ENCODE measurements at regions not wholly inside any gene's neighbourhood (a gene's known extent, or its start where the extent isn't known, plus 50 kb on each side); places are given as distances from the start of the nearest gene placed in this dataset.

GRCh38 chr2:18819566-18819965 is 230.2 kb upstream of the NT5C1B start:
- Histone ChIP-seq H3K27ac (ENCODE audit: low read depth, low read length) (no peak overlapping the region), H4K20me1 (ENCODE audit: control insufficient read depth, insufficient read depth, low read depth, low read length) (no peaks in the 10 kb centered on the region), H3K4me2 (ENCODE audit: low read length) (no peak overlapping the region), H3K4me3 (ENCODE audit: low read length) (no peak overlapping the region), H3K27me3 (ENCODE audit: control insufficient read depth, low read length) (no peaks in the 10 kb centered on the region), H3F3A (ENCODE audit: control insufficient read depth, insufficient read depth) (no peaks in the 10 kb centered on the region), H3K4me1 (ENCODE audit: control insufficient read depth, low read length) (no peaks in the 10 kb centered on the region), H3K9me2 (replicated peaks; ENCODE audit: control insufficient read depth, low read length) (no peaks in the 10 kb centered on the region), H3K79me2 (ENCODE audit: control insufficient read depth, low read length) (no peaks in the 10 kb centered on the region), H3K9me3 (ENCODE audit: control insufficient read depth, insufficient read depth, low read length) (no peaks in the 10 kb centered on the region), H3K36me3 (ENCODE audit: control insufficient read depth, low read length) (no peaks in the 10 kb centered on the region)
- no peak for TF ChIP-seq CTCF (IDR thresholded peaks at IDR 0.05; ENCODE audit: low read depth, low read length, poor library complexity, severe bottlenecking)
- no peak for TF ChIP-seq EZH2phosphoT487 (IDR thresholded peaks at IDR 0.05; ENCODE audit: borderline replicate concordance, low read length)

GRCh38 chr2:18814387-18814786 is 225.0 kb upstream of the NT5C1B start:
- Histone ChIP-seq H3K27ac (ENCODE audit: low read depth, low read length) (no peak overlapping the region), H3K36me3 (ENCODE audit: control insufficient read depth, low read length) (no peaks in the 10 kb centered on the region), H3K79me2 (ENCODE audit: control insufficient read depth, low read length) (no peaks in the 10 kb centered on the region), H3K4me1 (ENCODE audit: control insufficient read depth, low read length) (no peaks in the 10 kb centered on the region), H3K9me3 (ENCODE audit: control insufficient read depth, insufficient read depth, low read length) (no peaks in the 10 kb centered on the region), H3K27me3 (ENCODE audit: control insufficient read depth, low read length) (no peaks in the 10 kb centered on the region), H3K4me3 (ENCODE audit: low read length) (no peak overlapping the region), H3K9me2 (replicated peaks; ENCODE audit: control insufficient read depth, low read length) (no peaks in the 10 kb centered on the region), H3K4me2 (ENCODE audit: low read length) (no peak overlapping the region), H4K20me1 (ENCODE audit: control insufficient read depth, insufficient read depth, low read depth, low read length) (no peaks in the 10 kb centered on the region), H3F3A (ENCODE audit: control insufficient read depth, insufficient read depth) (no peaks in the 10 kb centered on the region)
- TF ChIP-seq EZH2phosphoT487 (IDR thresholded peaks at IDR 0.05; ENCODE audit: borderline replicate concordance, low read length) (no peak), CTCF (IDR thresholded peaks at IDR 0.05; ENCODE audit: low read depth, low read length, poor library complexity, severe bottlenecking) (no peak)

GRCh38 chr2:18804536-18804935 is 215.2 kb upstream of the NT5C1B start:
- Histone ChIP-seq H3K9me2 (replicated peaks; ENCODE audit: control insufficient read depth, low read length) (no peaks in the 10 kb centered on the region; the same call in 1 of the 2 replicates), H3K27me3 (ENCODE audit: control insufficient read depth, low read length) (no peaks in the 10 kb centered on the region), H3K36me3 (ENCODE audit: control insufficient read depth, low read length) (no peaks in the 10 kb centered on the region), H3K4me2 (ENCODE audit: low read length) (no peak overlapping the region), H3K9me3 (ENCODE audit: control insufficient read depth, insufficient read depth, low read length) (no peaks in the 10 kb centered on the region), H3K27ac (ENCODE audit: low read depth, low read length) (no peak overlapping the region), H3K79me2 (ENCODE audit: control insufficient read depth, low read length) (no peaks in the 10 kb centered on the region), H3K4me3 (ENCODE audit: low read length) (no peak overlapping the region), H3F3A (ENCODE audit: control insufficient read depth, insufficient read depth) (no peaks in the 10 kb centered on the region), H3K4me1 (ENCODE audit: control insufficient read depth, low read length) (no peaks in the 10 kb centered on the region), H4K20me1 (ENCODE audit: control insufficient read depth, insufficient read depth, low read depth, low read length) (no peaks in the 10 kb centered on the region)
- no peak for TF ChIP-seq EZH2phosphoT487 (IDR thresholded peaks at IDR 0.05; ENCODE audit: borderline replicate concordance, low read length)
- TF ChIP-seq CTCF (IDR thresholded peaks at IDR 0.05; ENCODE audit: low read depth, low read length, poor library complexity, severe bottlenecking), result no peak

All from DOHH2 (cell line).